Renal cortex interstitium (tissue), 11 donors: ENCODE measurements at regions not wholly inside any gene's neighbourhood (a gene's known extent, or its start where the extent isn't known, plus 50 kb on each side); places are given as distances from the start of the nearest gene placed in this dataset.

ENCODE experiments used
- DNase-seq, 11 donors: peaks; one replicate each; pipeline ENCODE4 v3.0.0-alpha.2; 2013; ENCODE audit warnings: low read depth in 9 of 11, low spot score in 4 of 11; ENCODE audit errors: extremely low read depth in 1 of 11

DNA sequence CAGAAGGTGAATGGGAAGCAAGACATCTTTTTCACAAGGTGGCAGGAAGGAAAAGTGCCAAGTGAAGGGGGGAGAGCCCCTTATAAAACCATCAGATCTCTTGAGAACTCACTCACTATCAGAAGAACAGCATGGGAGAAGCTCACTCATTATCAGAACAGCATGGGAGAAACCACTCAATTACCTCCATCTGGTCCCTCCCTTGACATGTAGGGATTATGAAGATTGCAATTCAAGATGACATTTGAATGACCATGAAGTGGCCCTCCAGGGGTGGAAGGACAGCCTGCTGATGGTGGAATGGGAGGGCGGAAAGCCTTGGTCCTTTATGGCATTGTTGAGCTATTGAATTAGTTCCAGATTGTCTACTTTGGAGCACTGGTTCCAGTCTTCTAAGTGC lies 413.0 kb upstream of the MEX3C start:
- DNase-seq, result no peak

DNA sequence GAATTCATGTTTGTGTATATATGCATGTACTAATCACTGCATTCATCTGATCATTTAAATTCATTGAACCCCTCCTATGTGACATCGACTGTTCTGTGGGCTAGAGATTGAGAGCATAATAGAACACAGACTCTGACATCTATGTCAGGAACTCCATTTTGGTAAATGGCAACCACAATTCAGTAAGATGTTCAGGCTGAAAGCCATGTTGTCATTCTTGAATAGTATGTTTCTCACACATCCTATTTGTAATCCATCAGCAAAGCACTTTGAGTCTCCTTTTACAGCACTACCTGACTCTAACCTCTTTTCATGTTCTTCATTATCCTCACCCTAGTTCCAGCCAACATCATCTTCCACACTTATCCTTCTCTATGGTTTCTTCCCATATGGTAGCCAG lies 413.8 kb upstream of the MEX3C start:
- DNase-seq, result no peak

DNA sequence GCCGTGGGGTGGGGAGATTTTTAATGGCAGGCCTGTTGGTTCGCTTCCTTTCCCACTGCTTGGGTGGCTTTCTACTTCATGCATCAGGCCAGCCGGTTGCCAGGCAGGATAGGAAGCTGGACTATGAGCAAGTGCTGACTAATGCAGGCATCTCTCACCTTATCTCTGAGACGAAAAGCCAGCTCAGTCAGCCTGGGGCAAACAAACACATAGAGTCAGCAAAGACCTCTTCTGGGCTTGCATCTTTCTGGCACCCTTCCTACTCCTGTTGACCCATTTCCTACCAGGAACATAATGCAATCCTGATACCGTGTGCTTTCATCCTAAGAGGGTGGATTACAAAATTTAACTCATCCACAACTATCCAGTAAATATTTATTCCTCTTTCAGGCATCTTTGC lies 416.6 kb upstream of the MEX3C start:
- DNase-seq, result no peak

DNA sequence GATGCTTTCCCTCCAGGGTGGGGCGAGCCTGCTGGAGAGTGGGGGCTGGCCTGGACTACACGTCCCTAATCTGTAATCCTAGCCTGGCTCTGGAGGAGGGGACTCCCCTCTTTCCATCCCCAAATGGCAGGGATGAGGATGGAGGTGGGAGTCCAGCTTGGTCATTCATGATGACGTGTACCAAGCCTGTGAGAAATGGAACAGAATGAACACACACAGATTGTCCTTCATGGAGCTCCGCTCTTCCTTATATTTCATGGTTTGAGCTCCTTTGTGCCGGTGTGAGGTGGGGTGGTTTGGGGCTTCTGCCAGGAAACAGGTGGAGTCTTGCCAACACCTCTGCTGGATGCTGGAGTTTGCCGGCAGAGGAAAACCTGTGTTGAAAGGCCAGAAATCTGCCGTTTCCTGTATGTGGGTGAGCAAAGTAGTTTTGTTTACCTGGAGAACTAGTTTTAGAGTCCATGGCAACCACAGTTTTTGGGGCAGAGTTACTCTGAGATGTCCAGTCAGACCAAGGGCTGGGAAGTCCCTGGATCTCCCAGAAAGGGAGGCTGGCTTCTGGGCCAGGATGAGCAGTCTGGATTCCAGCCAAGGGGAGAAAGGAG lies 417.6 kb upstream of the MEX3C start:
- DNase-seq, result no peak

DNA sequence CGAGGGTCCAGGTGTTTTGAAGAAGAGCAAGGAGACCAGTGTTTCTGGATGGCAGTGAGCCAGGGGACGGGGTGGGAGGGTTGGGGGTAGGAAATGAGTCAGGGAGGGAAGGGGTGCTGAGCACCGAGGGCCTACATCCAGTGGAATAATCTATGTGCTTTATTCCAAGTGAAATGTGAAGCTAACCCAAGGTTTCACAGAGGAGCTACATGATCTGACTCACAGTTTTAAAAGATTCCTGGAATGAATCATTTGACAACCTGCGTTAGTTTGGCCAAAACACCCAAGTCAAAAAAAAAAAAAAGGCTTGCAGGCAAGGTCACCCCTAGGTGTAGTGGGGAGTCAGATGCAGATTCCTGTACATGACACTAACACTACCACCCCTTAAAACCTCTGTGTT lies 419.7 kb upstream of the MEX3C start:
- no peak for DNase-seq

DNA sequence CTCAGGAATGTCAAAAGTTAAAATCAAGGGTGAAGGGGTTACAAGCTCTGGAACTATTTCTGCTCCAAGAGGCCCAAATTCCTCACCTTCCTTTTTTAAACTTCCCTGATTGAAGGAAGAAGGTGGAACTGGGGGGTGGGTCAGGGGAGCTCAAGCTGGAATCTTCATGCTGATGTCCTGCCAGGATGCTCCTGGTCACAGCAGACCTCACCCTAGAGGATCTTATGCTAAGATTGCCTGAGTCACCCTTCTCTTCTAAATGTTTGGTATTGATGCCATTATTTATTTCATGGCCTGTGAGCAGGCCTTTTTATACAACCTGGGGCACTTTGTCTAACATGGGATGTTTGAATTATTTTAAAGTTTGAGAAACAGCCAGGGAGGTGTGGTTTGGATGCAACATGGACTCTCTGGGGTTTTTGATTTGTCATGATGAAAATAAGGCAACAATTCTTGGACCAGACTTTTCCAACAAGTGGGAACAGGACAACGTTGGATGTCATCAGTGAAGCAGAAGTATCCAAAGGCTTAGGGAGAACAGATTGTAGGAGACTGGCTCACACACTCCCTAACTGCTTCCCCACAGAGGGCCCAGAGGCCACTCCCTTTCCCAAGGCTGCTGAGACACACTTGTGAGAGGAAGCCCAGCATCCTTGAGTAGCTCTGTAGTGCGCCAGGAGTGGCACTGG lies 420.2 kb upstream of the MEX3C start:
- no peak for DNase-seq

DNA sequence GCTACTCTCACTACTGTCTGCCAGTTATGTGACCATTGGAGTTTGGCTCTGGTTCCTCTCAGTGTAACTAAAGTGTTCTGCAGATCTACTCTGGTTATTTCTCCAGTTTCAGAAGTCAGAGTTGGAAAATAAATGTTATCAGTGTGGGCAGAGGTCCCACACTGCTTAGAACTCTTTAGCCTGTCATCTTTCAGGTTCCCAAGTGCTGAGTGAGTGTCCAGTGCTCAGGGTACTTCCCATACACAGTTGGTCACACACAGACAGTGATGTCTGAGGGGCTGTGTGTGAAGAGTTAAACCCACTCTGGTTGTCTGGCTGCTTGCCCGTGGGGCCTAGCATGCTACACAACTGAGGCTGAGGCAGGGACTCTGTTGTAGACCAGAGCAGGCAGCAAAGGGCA lies 421.8 kb upstream of the MEX3C start:
- DNase-seq, result no peak

DNA sequence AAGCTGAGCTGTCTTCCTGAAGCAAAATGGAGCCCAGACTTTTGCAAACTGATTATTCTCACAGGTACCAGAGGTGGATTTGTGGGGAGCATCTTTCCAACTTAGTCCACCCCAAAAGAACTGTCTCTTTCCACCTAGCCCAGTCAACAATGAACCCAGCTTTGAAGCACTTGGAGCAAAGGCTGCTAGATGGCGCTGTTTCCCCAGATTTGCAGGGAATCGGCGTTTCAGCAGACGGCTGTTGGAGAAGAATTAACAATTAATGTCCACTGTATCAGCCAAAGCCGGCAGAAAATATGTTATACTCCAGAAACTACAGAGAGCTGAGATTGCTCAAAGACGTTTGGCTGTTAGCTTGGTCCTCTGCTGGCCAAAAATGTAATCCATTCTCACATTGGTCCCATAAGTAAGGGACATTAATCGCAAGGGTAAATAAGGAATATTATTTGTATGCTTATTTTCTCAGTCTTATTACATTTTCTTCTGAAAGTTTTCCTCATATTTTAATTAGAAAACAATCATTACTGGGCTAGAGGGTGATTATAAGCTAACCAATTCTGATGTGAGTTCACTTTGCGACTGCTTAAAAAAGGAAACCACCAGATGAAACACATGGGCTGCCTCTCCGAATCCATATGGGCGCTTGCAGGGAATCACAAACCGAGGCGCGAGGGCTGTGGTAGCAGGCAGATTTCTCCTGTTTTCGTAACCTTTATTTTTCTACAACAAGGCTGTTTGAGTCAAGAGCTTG lies 423.8 kb upstream of the MEX3C start:
- peak; percentile 29 to 74 (median 58) for DNase-seq

DNA sequence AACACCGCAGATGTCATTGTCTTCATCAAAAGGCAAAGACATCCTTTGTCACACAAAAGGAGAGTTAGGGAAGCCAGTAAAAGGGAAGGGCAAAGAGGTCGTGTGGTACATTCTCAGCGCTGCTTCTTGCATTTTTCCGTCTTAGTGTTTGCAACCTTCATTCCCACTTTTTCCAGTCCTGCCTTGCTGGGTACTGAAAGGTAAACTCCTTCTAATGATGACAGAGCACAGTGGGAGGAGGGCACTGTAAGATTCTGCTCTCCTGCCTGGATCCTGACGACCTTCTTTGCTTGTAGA lies 424.3 kb upstream of the MEX3C start:
- no peak for DNase-seq

DNA sequence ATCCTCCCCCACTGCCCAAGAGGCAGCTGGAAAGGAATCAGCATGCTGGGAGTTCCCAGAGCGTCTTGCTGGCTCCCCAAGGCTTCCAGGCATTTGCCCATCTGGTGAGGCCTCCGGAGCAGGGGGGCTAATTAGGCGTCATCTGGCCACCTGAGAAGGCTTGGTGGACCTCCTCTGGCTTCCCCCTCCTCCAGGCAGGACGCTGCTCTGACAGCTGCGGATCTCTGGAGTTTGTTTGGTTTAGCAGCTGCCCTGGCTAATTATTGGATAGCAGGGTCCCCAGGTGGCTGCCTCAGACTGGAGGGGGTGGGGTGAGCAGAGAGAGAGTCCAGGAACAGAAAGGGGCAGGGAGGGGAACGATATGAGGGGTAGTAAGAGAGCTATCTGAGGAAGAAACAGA lies 425.2 kb upstream of the MEX3C start:
- DNase-seq, result no peak

DNA sequence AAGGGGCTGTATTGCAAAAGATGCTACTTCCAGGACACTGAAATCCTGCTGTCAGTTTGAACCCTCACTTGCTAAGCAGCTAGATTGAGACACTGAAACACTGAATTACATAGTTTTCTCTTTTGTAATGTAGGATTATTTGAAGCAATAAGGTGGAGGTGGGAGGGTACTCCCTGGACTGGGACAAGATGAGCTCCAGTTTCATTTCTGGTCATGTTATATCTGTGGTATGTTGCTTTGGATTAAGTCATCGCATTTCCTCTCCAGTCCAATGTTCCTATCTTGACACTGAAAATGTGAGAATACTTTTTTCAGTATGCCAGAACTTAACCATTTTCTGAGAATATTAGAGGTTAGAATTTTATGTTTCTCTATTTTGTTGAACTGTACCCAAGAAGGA lies 426.2 kb upstream of the MEX3C start:
- no peak for DNase-seq

DNA sequence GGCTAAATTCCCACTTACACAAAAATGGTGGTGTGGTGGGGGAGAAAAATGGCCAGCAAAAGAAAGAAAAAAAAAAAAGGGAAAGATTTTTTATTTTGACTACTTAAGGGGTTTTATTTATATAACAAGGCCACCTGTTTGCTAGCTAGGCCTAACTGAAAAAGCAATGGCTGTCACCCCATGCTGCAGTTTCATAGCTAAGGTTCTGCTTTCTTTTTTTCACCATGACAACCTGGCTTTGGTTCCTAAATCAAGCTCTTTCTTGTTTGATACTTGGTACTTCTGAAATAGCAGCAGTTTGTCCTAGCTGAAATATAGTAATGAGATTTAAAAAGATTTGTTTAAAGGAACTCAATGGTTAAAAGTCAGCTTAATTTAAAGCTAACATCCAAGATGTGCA lies 433.2 kb upstream of the MEX3C start:
- no peak for DNase-seq

DNA sequence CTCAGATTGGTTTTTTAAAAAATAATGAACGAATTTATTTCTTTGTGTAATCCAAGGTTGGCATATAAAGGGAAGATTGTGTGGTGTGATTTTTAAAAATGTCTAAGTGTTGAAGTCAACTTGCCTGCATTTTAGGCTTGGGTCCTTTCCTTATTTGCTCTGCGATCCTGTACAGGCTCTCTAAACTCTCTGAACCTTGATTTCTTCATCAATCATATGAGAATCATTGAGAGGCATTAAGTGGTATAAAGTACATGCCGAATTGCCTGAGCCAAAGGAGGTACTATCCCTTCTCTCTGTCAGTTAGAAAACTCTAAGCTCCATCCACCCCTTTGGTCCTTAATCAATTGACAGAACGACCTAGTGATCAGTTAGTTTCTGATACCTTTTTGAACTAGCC lies 440.4 kb upstream of the MEX3C start:
- no peak for DNase-seq

DNA sequence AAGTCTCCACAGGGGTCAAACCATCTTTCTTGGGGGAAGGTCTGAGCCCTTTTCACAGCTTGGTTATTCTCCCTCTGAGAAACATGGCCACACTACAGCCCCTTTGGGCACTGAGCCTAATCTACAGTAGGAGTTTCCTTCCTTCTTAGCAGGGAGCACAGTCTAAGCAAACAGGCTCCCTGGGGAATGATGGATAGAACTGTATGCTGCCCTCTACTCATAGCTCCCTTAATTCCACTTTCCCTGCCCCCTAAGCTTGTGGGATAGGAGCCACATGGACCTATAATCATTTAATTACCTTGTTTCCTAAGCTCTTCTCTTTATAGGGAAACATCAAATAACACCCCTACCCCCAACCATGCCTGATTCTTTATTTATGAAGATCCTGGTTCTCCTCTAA lies 442.1 kb upstream of the MEX3C start:
- DNase-seq, result no peak

DNA sequence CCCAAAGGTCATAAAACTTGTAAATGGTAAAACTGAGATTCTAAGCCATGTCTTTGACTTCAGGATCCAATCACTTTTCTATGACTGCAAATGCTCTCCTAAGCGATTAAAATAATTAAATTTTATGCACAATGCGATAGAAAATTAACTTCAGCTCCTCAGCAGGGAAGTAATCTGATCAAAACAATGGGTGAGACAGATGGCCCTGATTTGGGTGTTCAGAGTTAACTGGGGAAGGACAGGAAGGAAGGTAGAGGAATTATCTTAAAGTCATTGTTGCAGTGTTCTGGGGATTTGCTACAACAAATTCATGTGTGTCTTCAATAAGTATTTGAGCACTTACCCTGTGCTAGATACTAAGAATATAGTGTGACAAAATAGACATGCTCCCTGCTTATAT lies 446.0 kb upstream of the MEX3C start:
- DNase-seq, result no peak

DNA sequence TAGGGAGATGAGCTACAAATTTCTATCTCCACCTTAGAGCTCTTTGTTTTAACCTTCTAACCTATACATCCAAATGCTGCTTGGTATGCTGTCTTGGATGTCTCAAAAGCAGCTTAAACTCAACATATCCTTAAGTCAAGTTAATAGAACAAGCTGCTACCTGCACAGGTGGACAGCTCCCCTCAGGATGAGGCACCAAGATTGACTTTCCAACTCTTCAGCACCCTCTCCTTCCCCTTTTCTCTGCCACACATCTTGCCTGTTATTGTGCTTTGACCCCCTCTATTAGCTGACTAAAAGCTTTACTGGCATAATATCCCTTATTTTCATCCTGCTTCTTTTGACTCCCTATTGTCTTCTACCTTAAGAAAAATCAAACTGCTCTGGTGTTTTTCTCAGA lies 448.1 kb upstream of the MEX3C start:
- no peak for DNase-seq

DNA sequence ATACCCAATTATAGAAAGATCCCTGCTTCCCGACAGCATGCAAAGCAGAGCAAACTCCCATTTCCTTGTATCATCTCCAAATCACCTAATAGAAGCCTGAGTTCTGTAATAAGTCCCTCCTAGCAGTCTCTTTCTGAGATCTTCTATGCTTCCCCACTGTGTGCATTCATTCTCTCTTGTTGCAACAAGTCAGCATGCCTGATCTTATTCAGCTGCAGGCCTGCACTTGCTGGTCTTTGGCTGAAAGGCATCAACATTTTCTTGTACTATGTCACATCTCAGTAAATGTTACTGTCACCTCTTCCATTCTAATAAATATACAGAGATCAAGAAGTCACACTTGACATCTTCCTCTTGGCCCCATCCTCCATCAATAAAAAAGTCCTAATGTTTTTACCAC lies 449.9 kb upstream of the MEX3C start:
- no peak for DNase-seq

DNA sequence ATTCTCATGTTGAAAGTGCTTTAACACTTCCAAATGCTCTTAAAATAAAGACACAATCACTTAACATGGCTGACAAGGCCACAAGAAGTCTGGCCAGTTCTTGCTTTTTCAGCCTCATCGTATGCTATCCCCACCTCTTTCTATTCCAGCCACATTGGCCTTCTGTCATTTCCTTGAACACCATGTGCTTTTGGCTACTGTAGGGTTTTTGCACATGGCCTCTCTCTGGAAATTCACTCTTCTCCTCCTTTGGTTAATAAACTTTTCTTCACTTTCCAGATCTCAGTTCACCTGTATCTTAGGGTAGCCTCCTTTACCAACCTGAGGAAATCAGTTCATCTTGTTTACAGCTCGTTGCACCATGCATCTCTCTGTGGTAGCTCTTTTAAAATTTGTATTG lies 450.5 kb upstream of the MEX3C start:
- no peak for DNase-seq

DNA sequence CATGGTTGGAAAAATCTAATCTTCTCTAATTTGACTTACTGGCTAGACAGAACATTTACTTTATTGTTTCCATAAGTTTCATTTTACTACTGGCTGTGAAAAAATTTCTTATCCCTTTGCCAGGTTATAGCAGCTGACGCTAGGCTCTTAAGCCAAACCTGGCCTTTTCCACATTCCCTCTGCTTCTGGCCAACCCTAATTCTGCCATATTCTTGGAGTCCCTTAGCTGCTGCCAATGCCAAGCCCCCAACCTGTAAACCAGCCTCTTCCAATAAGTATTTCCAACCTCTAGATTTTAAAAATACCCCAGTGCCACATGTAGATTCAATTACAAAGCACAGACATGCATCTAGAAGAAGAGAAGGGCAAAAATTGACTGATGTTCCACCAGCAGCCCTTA lies 452.3 kb upstream of the MEX3C start:
- no peak for DNase-seq

DNA sequence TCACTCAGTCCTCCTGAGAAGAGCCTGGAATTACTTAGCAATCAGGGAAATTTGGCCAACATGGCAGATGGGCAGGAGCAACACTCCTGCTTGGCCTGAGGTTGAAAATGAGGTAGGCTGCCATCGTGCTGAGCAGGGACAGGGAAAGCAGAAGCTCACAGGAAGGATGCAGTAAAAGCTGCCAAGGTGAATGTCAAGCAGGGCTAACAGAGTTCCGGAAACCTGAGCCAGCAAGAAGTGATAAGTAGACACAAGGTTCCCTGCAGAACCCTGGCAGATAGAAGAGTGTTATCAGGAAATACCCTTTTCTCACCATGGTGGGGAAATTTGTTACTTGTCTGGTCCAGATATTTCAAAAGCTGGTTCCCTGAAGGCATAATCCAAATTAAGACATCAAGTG lies 454.3 kb upstream of the MEX3C start:
- DNase-seq, result no peak
